Prostate gland (tissue), 2 donors: ENCODE measurements at regions not wholly inside any gene's neighbourhood (a gene's known extent, or its start where the extent isn't known, plus 50 kb on each side); places are given as distances from the start of the nearest gene placed in this dataset.

Experiments used
- DNase-seq: peaks from one replicate; pipeline ENCODE4 v3.0.0-alpha.2; 2019; ENCODE audit warnings: low spot score
- H3K27ac ChIP-seq, 2 donors: fragments of 200-600 bp; sonication (generic); 2 replicates each; pipeline ENCODE4 v1.5.1; 2017 to 2019
- H3K27me3 ChIP-seq: fragments of 200-600 bp; sonication (generic); replicated peaks from 2 replicates; pipeline ENCODE4 v1.5.1; 2019; ENCODE audit not compliant: insufficient read depth
- H3K36me3 ChIP-seq, 2 donors: fragments of 200-600 bp; sonication (generic); 1 replicate in 1 of 2; 2 replicates in 1 of 2; pipeline versions ENCODE4 v1.5.1 to v1.8.1; 2017 to 2019
- H3K4me1 ChIP-seq: fragments of 200-600 bp; sonication (generic); replicated peaks from 2 replicates; pipeline ENCODE4 v1.5.1; 2019
- H3K4me3 ChIP-seq, 2 donors: fragments of 200-600 bp; sonication (generic); 2 replicates each; pipeline ENCODE4 v1.5.1; 2017 to 2019
- H3K9me3 ChIP-seq: fragments of 200-600 bp; sonication (generic); 2 replicates; pipeline ENCODE4 v1.5.1; 2017
- CTCF ChIP-seq, 4 experiments: fragments of 200-600 bp in 2 of 4; fragments of 450-650 bp in 2 of 4; sonication (generic) in 2 of 4; IDR thresholded peaks; 1 replicate in 3 of 4; 2 replicates in 1 of 4; pipeline ENCODE4 v1.5.1; 2016 to 2019; ENCODE audit warnings: antibody characterized with exemption in 4 of 4, mild to moderate bottlenecking in 2 of 4, moderate library complexity in 2 of 4
- POLR2A ChIP-seq: fragments of 450-650 bp; IDR thresholded peaks from one replicate; pipeline ENCODE4 v1.6.1; 2016; ENCODE audit warnings: antibody characterized with exemption, mild to moderate bottlenecking
- POLR2AphosphoS5 ChIP-seq: sonication (generic); formaldehyde crosslinking; IDR thresholded peaks from one replicate; pipeline ENCODE4 v1.6.1; 2017; ENCODE audit warnings: antibody characterized with exemption
- WGBS: methylation state at CpG from one replicate; pipeline ENCODE4 v1.1.5; 2018; 5-methylcytosine and 5-hydroxymethylcytosine counted together
- intact Hi-C: fragments of 100-400 bp; cut with DNase I; formaldehyde crosslinking; loops from one replicate; pipeline ENCODE4 v1.14.2; 2022

DNA sequence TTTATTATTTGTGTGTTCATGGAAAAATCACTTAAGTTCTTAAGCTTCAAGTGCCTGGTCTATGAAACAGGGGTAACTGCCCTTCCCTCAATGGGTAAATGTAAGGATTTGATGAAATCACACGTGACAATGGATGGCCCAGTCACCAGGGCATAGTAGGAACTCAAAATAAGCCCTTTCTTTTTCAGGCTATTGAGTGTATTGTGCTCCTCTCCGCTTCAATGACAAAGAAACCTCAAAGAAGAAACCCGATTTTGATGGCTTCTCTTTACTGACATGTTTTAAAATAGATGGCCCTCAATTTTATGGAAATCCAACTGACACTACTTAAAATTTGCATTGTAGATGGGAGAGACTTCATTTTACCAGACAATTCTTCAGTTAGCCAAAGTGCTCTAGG lies 543.5 kb downstream of the OMA1 start:
- no peaks in the 10 kb centered on the region for H3K27me3 ChIP-seq
- WGBS = 84% methylated on average over 3 of the region's 3 CpGs
- H3K36me3 ChIP-seq = no peaks in the 10 kb centered on the region
- H3K4me3 ChIP-seq = no peak overlapping the region
- TF ChIP-seq POLR2A = no peak
- no peak for TF ChIP-seq POLR2AphosphoS5
- TF ChIP-seq CTCF (IDR thresholded peaks at IDR 0.05) = no peak
- no peaks in the 10 kb centered on the region for H3K9me3 ChIP-seq
- DNase-seq = no peak
- H3K27ac ChIP-seq = no peak overlapping the region
- no peaks in the 10 kb centered on the region for H3K4me1 ChIP-seq
- intact Hi-C loops = no loop called here

DNA sequence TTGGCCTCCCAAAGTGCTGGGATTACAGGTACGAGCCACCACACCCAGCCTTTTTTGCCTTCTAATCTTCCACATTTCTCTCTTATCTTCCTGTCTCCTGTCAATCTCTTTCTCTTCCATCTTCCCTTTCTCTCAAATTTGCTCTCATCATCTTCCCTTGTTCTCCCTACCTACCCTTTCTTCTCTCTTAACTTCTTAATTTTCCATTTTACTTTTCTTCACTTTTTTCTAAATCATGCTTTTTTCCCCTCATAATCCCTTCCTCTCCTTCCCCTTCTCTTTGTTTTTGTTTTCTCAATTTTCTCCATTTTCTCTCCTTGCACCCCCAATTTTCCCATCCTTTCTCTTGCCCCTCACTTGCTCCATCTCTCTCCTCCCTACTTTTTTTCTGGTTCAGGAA lies 545.7 kb downstream of the OMA1 start:
- Histone ChIP-seq H3K36me3 (no peaks in the 10 kb centered on the region), H3K9me3 (no peaks in the 10 kb centered on the region), H3K4me1 (no peaks in the 10 kb centered on the region), H3K4me3 (no peak overlapping the region), H3K27ac (no peak overlapping the region), H3K27me3 (no peaks in the 10 kb centered on the region)
- DNase-seq = no peak
- intact Hi-C loops = no loop called here
- no peak for TF ChIP-seq POLR2A
- no peak for TF ChIP-seq POLR2AphosphoS5
- no peak for TF ChIP-seq CTCF (IDR thresholded peaks at IDR 0.05)
- WGBS = 93% methylated on average over 1 of the region's 1 CpG

- intact Hi-C loops = no loop called here
- Histone ChIP-seq H3K27ac (no peak overlapping the region), H3K36me3 (no peaks in the 10 kb centered on the region), H3K4me3 (no peak overlapping the region), H3K9me3 (no peaks in the 10 kb centered on the region), H3K4me1 (no peaks in the 10 kb centered on the region), H3K27me3 (no peaks in the 10 kb centered on the region)
- 56% methylated on average over 1 of the region's 1 CpG for WGBS
- DNase-seq = no peak
- no peak for TF ChIP-seq CTCF (IDR thresholded peaks at IDR 0.05)
- TF ChIP-seq POLR2AphosphoS5 = no peak
- no peak for TF ChIP-seq POLR2A
These were observed 546.4 kb downstream of the OMA1 start for GRCh38 chr1:58000116-58000515.

GRCh38 chr1:57996400-57996799 lies 550.1 kb downstream of the OMA1 start:
- Histone ChIP-seq H3K9me3 (no peaks in the 10 kb centered on the region), H3K4me1 (no peaks in the 10 kb centered on the region), H3K27ac (no peak overlapping the region), H3K36me3 (no peaks in the 10 kb centered on the region), H3K27me3 (no peaks in the 10 kb centered on the region), H3K4me3 (no peak overlapping the region)
- TF ChIP-seq CTCF (IDR thresholded peaks at IDR 0.05) (no peak), POLR2A (no peak), POLR2AphosphoS5 (no peak)
- 74% methylated on average over 2 of the region's 2 CpGs for WGBS
- DNase-seq = no peak
- intact Hi-C loops = no loop called here

DNA sequence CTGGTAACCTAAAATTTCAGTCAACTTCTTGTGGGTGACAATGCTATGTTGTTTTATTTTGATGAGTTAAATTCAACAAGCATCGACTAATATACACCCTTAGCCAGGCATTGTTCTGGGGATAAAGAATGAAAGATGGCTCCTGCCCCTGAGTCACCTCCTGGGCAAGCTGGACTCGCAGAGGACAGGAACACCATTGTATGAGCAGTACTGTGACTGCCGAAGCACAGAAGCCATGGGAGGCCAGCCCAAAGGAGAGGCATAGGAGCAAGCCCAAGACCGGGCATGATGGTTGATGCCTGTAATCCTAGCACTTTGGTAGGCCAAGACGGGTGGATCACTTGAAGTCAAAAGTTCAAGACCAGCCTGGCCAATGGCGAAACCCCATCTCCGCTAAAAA lies 555.2 kb downstream of the OMA1 start:
- Histone ChIP-seq H3K27ac (no peak overlapping the region), H3K4me1 (no peaks in the 10 kb centered on the region), H3K9me3 (no peaks in the 10 kb centered on the region), H3K27me3 (no peaks in the 10 kb centered on the region), H3K36me3 (no peaks in the 10 kb centered on the region), H3K4me3 (no peak overlapping the region)
- 92% methylated on average over 7 of the region's 7 CpGs for WGBS
- intact Hi-C loops = no loop called here
- no peak for TF ChIP-seq POLR2AphosphoS5
- TF ChIP-seq POLR2A = no peak
- no peak for TF ChIP-seq CTCF (IDR thresholded peaks at IDR 0.05)
- no peak for DNase-seq
